IMR-90 (cell line): ENCODE measurements at regions not wholly inside any gene's neighbourhood (a gene's known extent, or its start where the extent isn't known, plus 50 kb on each side); places are given as distances from the start of the nearest gene placed in this dataset.

ENCODE experiments used
- ATAC-seq: fragments of 200-7000 bp; cut with Tn5 transposase; 2 replicates; pipeline ENCODE4 v1.9.1; 2020; ENCODE audit warnings: low read depth, mild to moderate bottlenecking, moderate library complexity
- BruUV-seq: library from RNA; stranded (reverse); fragments of 400-500 nt; replicated peaks from 2 replicates; lab custom pipeline; 2021; lab: Mats Ljungman, UMichigan
- CTCF ChIA-PET: fragments of 300-600 bp; formaldehyde crosslinking; extraction: SDS; loops from one replicate; lab custom pipeline; 2021; ENCODE audit warnings: antibody characterized with exemption; lab: Yijun Ruan, JAX
- POLR2A ChIA-PET: fragments of 300-600 bp; sonication (Branson Sonifier 250); formaldehyde crosslinking; loops from one replicate; lab custom pipeline; 2022; ENCODE audit warnings: antibody characterized with exemption; ENCODE audit not compliant: unreplicated experiment; lab: Charles Lee
- DNase-seq: peaks from one replicate; pipeline ENCODE4 v3.0.0; 2013
- H2AFZ ChIP-seq: replicated peaks from 2 replicates; pipeline ENCODE3; 2013; ENCODE audit warnings: low read length, mild to moderate bottlenecking; ENCODE audit not compliant: poor library complexity
- H2AK5ac ChIP-seq: 2 replicates; pipeline ENCODE4 v1.6.1; 2013; ENCODE audit warnings: low read depth, low read length, inconsistent platforms
- H2AK9ac ChIP-seq: replicated peaks from 2 replicates; pipeline ENCODE3; 2013; ENCODE audit warnings: mild to moderate bottlenecking, low read depth, low read length, moderate library complexity; ENCODE audit not compliant: poor library complexity
- H2BK120ac ChIP-seq: 2 replicates; pipeline ENCODE4 v1.6.1; 2013; ENCODE audit warnings: low read depth, low read length, inconsistent platforms
- H2BK15ac ChIP-seq: 3 replicates; pipeline ENCODE4 v1.6.1; 2013; ENCODE audit warnings: low read depth, low read length, inconsistent platforms
- H2BK20ac ChIP-seq: 2 replicates; pipeline ENCODE4 v1.6.1; 2013; ENCODE audit warnings: low read depth, mild to moderate bottlenecking, inconsistent platforms, low read length, moderate library complexity
- H2BK5ac ChIP-seq: 2 replicates; pipeline ENCODE4 v1.6.1; 2013; ENCODE audit warnings: mild to moderate bottlenecking, low read depth, low read length, inconsistent platforms; ENCODE audit not compliant: poor library complexity, severe bottlenecking
- H3K14ac ChIP-seq: replicated peaks from 2 replicates; pipeline ENCODE4 v1.6.1; 2013; ENCODE audit warnings: low read depth, low read length, inconsistent platforms
- H3K18ac ChIP-seq: 2 replicates; pipeline ENCODE4 v1.6.1; 2013; ENCODE audit warnings: low read depth, low read length, control low read depth
- H3K23ac ChIP-seq: 2 replicates; pipeline ENCODE4 v1.6.1; 2013; ENCODE audit warnings: low read depth, low read length, inconsistent platforms
- H3K27ac ChIP-seq: 2 replicates; pipeline ENCODE4 v1.5.1; 2013; ENCODE audit warnings: mild to moderate bottlenecking, control low read depth, low read length; ENCODE audit not compliant: insufficient read depth
- H3K27me3 ChIP-seq: 2 replicates; pipeline ENCODE4 v1.6.1; 2013; ENCODE audit warnings: low read length; ENCODE audit not compliant: control insufficient read depth, insufficient read depth
- H3K36me3 ChIP-seq: 2 replicates; pipeline ENCODE4 v1.6.1; 2013; ENCODE audit warnings: low read length, mixed read lengths; ENCODE audit not compliant: control insufficient read depth, insufficient read depth
- H3K4ac ChIP-seq: 2 replicates; pipeline ENCODE4 v1.6.1; 2013; ENCODE audit warnings: low read depth, low read length, inconsistent platforms
- H3K4me1 ChIP-seq: 2 replicates; pipeline ENCODE4 v1.6.1; 2013; ENCODE audit warnings: low read length, mixed read lengths; ENCODE audit not compliant: control insufficient read depth, insufficient read depth
- H3K4me2 ChIP-seq: 2 replicates; pipeline ENCODE4 v1.6.1; 2013; ENCODE audit warnings: low read depth, mild to moderate bottlenecking, control low read depth, low read length, moderate library complexity
- H3K4me3 ChIP-seq: 2 replicates; pipeline ENCODE4 v1.5.1; 2013; ENCODE audit warnings: low read depth, mild to moderate bottlenecking, control low read depth, low read length, moderate library complexity; ENCODE audit not compliant: insufficient read depth
- H3K56ac ChIP-seq: 2 replicates; pipeline ENCODE4 v1.6.1; 2013; ENCODE audit warnings: low read length, inconsistent platforms; ENCODE audit not compliant: insufficient read depth; ENCODE audit errors: extremely low read depth
- H3K79me1 ChIP-seq, 2 experiments: 2 replicates each; pipeline ENCODE4 v1.6.1; 2013; ENCODE audit warnings: low read length in 2 of 2, inconsistent platforms in 1 of 2, low read depth in 1 of 2
- H3K9ac ChIP-seq: 2 replicates; pipeline ENCODE4 v1.6.1; 2013; ENCODE audit warnings: low read depth, low read length, control low read depth
- H3K9me1 ChIP-seq: 2 replicates; pipeline ENCODE4 v1.6.1; 2013; ENCODE audit warnings: low read length, inconsistent platforms; ENCODE audit not compliant: insufficient read depth
- H3K9me3 ChIP-seq: 2 replicates; pipeline ENCODE4 v1.6.1; 2013; ENCODE audit warnings: low read length; ENCODE audit not compliant: control insufficient read depth, insufficient read depth
- H4K20me1 ChIP-seq: 2 replicates; pipeline ENCODE4 v1.6.1; 2013; ENCODE audit warnings: low read length, inconsistent platforms; ENCODE audit not compliant: insufficient read depth
- H4K5ac ChIP-seq: 2 replicates; pipeline ENCODE4 v1.6.1; 2013; ENCODE audit warnings: mild to moderate bottlenecking, low read depth, low read length, control low read depth
- H4K8ac ChIP-seq, 2 experiments: 2 replicates each; pipeline ENCODE4 v1.6.1; 2013; ENCODE audit warnings: low read depth in 2 of 2, low read length in 2 of 2, control low read depth in 1 of 2, inconsistent platforms in 1 of 2
- H4K91ac ChIP-seq: 2 replicates; pipeline ENCODE4 v1.6.1; 2013; ENCODE audit warnings: low read depth, low read length, inconsistent platforms; ENCODE audit not compliant: insufficient read depth
- RFX5 ChIP-seq: IDR thresholded peaks from 2 replicates; pipeline ENCODE4 v1.8.0; 2012; ENCODE audit warnings: low read depth, mild to moderate bottlenecking, low read length, moderate library complexity
- dilution Hi-C: fragments of 300-500 bp; cut with HindIII; formaldehyde crosslinking; loops from one replicate; pipeline ENCODE4 v1.14.3; 2018; ENCODE audit warnings: low sequenced_read_pairs; ENCODE audit not compliant: unreplicated experiment
- in situ Hi-C: fragments of 300-500 bp; cut with MboI; formaldehyde crosslinking; loops from 3 replicates; pipeline ENCODE4 v1.14.3; 2019; ENCODE audit warnings: low sequenced_read_pairs, inconsistent platforms, mixed read lengths
- intact Hi-C: fragments of 100-400 bp; cut with micrococcal nuclease; formaldehyde crosslinking; loops from 2 replicates; pipeline ENCODE4 v1.10.0; 2022

GRCh38 chr4:108395786-108396185, 224.6 kb upstream of the RPL34 start:
- no peaks in the 10 kb centered on the region for H3K9me3 ChIP-seq
- no peaks in the 10 kb centered on the region for H3K36me3 ChIP-seq
- H3K14ac ChIP-seq: no peak overlapping the region
- H3K23ac ChIP-seq: no peak overlapping the region
- no peak overlapping the region for H2AK9ac ChIP-seq
- no peak overlapping the region for H4K8ac ChIP-seq
- H3K56ac ChIP-seq: no peak overlapping the region
- H2BK120ac ChIP-seq: no peak overlapping the region
- no peak overlapping the region for H3K9ac ChIP-seq
- BruUV-seq: no TSS peak
- H3K9me1 ChIP-seq: no peaks in the 10 kb centered on the region; the same call in 1 of the 2 replicates
- no peaks in the 10 kb centered on the region for H3K4me1 ChIP-seq
- H3K27me3 ChIP-seq: peaks cover 17% of the 10 kb centered on the region
- no peak overlapping the region for H4K5ac ChIP-seq
- no peak overlapping the region for H4K91ac ChIP-seq
- no peak overlapping the region for H2BK5ac ChIP-seq
- H2AFZ ChIP-seq: no peak overlapping the region
- in situ Hi-C loops (no loop called here), dilution Hi-C loops (no loop called here), intact Hi-C loops (no loop called here)
- no peak overlapping the region for H2BK20ac ChIP-seq
- DNase-seq: no peak
- no peak overlapping the region for H3K4me2 ChIP-seq
- H2BK15ac ChIP-seq: no peak overlapping the region
- no peak overlapping the region for H3K18ac ChIP-seq
- no peak for TF ChIP-seq RFX5
- ChIA-PET POLR2A (no interaction called here), CTCF (no interaction called here)
- H3K4me3 ChIP-seq: no peak overlapping the region
- H4K20me1 ChIP-seq: no peaks in the 10 kb centered on the region
- no peak overlapping the region for H3K4ac ChIP-seq
- H3K27ac ChIP-seq: no peak overlapping the region
- no peak for ATAC-seq
- no peak overlapping the region for H2AK5ac ChIP-seq
- no peaks in the 10 kb centered on the region for H3K79me1 ChIP-seq
